Esophagus mucosa (tissue), 1 donor: ENCODE measurements at regions not wholly inside any gene's neighbourhood (a gene's known extent, or its start where the extent isn't known, plus 50 kb on each side); places are given as distances from the start of the nearest gene placed in this dataset.

ENCODE experiments used
- ATAC-seq: fragments of 200-7000 bp; cut with Tn5 transposase; one replicate; pipeline ENCODE4 v1.9.1; 2020
- donor health status: DM: yes; HTN: yes; CAD: no.

DNA sequence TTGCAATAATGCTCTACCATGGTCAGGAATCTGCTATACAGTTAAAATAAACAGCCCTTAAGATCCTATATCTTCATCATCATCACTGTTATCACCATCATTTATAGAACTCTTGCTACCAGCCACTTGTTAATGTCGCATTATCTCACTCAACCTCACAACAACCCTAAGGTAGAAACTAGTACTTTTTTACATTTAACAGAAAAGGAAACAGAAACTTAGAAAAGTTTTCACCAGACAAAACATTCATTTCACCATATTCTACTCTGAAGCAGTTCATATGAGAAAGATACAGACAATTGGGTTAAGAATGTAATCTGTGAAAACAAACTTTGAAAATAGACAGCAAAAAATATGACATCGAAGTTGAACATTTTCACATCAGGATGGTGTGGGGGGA, 262.6 kb downstream of the ATG4C start:
- ATAC-seq, result no peak

DNA sequence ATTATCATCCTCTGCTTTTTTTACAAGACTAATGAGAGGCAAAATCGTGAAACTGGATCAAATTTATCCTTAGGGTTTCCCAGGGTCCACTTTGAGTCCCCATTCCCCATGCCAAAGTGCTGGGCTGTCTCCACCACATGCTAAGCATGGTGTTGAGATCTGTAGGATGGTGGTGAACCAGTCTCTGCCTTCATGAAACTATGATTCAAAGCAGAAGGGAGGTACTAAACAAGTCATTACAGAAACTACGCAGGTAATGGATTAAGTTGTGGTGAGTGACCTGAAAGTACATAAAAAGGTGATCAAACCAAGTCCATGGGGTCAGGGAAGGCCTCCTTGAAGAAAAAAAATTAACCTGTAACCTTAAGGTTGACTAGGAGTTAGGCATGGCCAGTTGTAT, 265.2 kb downstream of the ATG4C start:
- no peak for ATAC-seq

DNA sequence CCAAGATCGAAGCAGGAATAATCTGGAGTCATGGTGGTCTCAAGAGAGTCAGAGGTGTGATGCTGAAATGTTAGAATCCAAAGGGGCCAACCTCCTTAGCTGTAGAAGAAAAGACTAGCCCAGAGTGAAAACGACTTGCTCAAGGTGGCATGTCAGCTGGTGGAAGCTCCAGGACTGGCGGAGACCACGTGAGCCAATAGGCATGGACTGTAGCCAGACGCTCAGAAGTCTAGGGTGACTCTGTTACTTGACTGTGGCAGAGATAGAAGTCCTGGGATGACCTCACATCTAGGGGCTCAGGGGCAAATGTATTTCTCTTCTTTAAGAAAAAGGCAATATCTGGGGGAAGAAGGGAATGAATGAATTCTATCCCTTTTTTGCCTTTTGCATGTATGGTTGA, 267.4 kb downstream of the ATG4C start:
- ATAC-seq, result no peak

DNA sequence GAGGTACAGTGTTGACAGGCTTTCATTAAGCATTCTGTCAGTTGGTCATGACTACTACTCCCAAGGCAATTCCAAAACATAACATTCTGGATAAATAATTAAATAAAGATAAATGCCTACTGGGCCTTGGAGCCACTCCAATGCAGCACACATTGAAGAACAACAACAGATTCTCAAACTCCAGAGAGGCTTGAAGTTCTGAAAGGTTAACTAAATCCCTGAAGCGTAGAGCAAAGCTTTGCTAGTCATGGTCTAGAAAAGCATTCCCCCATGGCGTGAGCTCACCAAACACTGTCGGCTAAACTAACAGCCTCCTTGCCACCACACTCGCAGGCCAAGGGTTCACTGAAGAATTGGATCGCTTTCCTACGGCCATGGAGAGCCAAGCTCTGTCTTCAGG, 268.0 kb downstream of the ATG4C start:
- no peak for ATAC-seq

DNA sequence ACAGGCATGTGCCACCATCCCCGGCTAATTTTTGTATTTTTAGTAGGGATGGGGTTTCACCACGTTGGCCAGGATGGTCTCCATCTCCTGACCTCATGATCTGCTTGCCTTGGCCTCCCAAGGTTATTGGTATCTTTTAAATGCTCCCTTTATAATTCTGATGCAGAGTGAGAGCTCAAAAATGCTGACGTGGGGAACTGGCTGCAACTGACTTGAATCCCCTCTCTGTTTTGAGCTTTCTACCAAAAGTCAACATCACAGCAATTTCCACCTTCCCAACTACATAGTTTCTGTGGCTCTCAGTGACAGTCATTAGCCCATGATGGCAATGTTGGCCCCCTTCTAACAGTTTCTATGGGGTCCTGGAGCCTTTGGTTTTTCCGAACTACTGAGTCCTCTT, 268.2 kb upstream of the FOXD3 start:
- ATAC-seq, result no peak

DNA sequence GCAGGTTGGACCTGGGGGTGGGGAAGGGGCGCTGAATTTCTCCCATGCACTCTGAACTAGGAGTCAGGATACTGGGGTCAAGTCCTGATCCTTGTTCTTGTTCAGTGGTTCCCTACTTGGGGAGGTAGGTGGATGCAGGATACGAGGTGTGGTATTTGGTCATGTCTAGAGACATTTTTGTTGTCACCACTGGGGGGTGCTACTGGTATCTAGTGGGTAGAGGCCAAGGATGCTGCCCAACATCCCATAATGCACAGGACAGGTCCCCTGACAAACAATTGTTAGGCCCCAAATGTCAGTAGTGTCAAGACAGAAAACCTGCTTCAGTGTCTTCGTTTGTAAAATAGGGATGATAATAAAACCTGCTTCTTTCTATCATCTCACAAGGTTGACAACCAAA, 259.0 kb upstream of the FOXD3 start:
- ATAC-seq, result no peak

DNA sequence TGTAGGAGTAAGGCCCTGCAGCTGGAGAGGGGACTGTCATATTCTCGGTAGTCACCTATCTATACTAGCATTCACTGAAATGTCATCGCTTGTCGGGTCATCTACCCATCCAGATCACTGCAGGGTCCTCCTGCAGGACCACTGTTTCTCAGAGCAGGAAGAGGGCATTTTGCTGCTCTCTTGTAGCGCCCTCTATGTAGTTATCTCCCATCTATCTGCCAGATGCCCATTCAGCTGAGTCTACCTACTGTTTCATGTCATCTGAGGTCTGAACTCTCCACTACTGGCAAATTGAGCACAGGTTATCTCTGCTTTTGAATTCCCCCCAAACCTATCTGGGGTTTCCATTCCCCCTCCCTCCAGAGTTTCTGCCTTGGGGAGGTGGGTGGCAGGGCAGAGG, 258.2 kb upstream of the FOXD3 start:
- no peak for ATAC-seq

DNA sequence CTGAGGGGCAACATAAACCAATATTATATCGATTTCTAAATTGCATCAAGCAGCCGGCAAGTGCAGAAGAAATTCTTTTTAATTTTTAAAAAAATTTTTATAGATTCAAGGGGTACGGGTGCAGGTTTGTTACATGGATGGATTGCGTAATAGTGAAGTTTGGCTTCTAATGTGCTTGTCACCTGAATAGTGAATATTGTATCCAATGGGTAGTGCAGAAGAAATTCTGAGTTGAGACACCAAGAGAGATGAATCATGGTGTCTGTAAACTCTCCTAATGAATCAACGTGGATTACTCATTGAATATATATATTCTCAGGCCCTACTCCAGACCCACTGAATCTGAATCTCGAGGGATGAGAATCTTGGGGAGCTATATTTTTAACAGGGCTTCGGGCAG, 253.7 kb upstream of the FOXD3 start:
- no peak for ATAC-seq

DNA sequence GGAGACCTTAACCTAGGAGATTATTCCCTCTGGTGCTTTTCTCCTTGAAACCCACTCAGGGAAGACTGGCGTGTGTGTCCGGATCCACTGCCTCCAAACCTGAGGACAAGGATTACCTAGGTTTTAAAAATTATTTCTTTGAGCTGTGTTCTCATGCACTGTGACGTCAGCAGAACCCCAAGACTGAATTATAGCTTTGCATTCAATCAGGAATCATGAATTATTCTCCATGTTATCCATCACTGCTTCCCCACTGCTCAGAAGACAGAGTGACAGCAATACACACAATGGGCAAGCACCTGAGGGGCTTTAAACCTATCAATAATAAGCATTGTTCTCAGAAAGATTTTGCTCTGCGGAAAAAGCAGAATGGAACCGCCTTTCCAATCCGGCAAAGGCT, 253.2 kb upstream of the FOXD3 start:
- ATAC-seq, result no peak

DNA sequence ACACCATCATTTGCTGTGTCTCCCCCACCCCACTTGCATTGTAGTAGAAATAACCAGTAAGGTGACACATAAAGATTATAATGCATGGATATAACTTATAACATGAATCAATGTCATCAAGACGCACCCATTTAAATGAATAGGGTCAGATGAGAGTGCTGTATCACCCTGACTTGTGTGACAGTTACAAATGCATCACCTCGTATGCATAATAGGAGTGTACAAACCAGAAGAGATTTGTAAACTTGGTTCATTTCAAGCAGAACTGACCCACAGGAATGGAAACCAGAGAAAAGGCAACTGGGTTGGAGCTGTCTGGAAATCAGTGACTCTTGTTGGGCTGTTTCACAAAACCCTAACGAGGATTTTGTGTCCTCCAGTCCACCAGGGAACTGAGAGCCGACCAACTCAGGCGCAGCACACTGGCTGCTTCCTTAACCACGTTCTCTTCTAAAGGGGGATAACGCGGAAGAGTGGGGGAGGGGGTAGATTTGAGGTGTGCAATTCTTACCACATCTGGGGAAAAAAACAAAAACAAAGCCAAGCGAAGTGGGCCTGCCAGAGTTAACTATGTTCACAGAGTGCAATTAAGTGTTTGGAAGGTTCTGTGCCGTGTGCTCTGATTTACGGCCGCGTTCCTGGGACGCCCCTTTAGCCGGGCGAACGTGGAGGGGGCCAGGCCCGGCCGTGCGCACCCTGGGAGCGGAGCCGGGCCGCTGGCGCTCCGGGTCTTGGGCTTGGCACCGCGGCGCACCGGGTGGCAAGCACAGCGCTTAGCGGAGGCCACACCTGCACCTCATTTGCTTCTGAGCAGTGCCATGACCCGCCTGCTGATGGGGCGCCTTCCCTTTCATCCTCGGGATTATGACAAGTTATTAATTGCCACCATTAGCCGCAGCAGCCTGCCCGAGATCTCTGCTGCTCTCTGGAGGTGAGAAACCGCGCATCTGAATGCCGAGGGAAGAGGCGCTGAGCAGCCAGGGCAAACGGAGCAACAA, 248.8 kb upstream of the FOXD3 start:
- peak; percentile 54 for ATAC-seq

DNA sequence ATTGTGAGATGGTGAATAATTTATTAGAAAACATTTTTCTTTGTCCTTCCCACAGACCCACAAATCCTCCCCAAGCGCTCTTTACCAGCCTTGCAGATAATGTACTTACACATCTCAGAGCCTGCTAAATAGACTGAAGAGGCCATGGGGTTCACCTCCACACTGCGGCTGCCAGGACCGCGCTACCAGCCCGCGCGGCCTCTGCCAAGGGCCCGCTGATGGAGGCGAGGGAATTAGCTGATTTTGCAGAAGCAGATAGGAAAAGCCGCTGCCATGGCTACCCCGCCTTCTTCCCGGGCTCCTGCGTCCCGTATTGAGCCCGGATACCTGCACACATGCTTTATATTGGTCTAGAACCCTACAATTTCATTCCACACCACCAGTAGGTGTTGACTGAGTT, 248.0 kb upstream of the FOXD3 start:
- ATAC-seq, result no peak

DNA sequence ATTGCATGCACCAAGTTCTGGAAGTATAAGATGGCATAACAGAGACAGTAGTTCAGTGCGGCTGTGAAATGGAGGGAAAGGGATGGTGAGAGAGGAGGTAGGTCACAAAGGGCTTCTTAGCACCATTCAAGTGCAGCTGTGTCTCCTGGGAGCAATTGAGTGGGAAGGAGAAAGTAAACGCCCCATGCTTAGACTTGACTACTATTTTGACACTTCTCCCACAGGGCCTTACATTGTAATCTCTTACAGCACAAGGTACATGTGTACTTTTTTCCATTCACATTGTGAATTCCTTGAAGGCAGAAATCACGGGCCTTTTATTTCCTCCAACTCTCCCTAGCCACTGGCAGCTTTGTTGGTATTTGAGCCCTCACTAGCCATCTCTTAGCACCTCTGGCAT, 239.6 kb upstream of the FOXD3 start:
- no peak for ATAC-seq

DNA sequence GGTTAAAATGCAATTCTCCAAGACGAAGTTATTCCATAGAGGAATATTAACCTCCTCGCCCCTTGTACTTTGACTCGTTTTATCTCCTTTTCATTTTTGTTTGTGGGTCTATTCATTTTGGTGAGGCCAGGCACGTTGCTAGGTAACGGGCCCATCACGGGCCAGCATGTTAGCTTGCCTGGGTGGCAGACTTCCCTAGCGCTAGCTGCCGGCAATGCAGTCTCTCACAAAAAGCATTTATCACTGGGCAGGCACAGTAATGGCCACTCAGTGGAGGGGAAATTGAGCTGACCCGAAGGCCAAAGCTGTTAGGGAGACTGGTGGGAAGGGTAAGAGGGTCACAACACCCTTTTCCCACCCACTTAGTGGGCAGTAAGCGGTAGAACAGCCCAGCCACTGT, 234.4 kb upstream of the FOXD3 start:
- ATAC-seq, result no peak

DNA sequence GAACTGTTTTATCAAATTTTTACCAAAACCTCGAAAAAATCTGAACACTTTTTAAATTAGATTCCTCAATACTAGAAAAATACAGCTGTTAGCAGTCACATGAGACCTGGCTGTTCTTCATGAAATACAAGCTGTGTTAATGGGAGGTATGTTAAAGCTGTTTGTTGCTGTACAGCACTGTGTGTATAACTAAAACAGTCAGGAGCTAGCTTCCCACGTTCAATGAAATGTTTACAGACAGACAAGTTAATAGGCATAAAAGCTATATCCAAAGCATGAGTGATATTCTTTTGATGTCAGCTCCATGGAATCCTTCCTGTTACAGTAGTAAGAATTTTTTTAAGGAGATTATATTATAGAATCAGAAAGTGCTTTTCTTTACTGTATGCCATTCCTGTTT, 223.2 kb upstream of the FOXD3 start:
- no peak for ATAC-seq

DNA sequence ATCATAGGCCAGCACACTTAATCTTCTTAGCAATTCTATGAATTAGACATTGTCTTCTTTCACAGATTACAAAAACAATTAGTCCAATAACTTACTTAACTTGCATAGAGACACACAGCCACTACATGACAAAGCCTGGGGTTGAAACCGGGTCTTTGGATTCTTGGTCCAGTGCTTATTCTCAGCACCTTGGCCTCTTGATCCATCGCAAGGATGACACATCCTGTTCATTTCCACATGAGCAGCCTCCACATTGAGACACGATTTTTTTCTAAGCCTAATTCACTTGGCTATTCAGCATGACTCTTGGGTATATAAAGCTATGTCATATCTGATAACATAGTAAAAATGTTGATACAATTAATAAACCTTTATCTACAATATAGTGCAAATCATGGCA, 221.0 kb upstream of the FOXD3 start:
- ATAC-seq, result no peak

DNA sequence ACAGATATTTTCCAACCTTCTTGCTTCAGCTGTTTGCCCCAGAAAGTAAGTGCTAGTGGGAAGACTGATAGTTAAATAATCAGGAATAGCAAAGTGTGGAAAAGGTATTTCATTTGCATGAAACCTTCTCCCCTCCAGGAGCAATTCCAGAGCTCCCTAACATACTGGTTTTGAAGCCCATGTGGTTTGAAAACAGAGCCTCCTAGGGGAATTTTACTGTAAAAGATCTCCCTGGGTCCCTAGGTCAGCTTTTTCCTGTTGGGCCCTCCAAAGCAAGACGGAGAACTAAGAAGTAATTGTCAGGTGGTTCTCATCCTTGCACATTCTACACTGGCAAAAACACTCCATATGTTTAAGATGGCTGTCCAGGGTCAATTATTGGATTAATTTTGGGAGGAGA, 218.7 kb upstream of the FOXD3 start:
- no peak for ATAC-seq

DNA sequence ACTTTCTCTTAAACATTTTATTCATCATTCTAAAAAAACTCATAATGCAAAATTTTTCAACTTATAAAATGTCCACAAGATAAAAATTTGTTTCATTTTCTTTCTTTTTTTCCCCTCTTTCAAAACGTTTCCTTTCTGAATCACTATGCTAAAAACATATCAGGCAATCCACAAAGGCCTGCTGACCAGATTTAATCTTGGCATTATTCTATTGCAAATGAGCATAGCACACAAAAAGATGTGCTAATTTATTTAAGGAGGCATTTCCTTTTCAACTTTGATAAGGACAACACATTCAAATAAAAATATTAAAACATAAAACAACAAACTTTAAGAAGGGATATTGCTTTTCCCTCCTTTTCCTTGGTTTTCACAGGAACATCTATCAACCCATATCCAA, 215.3 kb upstream of the FOXD3 start:
- no peak for ATAC-seq

DNA sequence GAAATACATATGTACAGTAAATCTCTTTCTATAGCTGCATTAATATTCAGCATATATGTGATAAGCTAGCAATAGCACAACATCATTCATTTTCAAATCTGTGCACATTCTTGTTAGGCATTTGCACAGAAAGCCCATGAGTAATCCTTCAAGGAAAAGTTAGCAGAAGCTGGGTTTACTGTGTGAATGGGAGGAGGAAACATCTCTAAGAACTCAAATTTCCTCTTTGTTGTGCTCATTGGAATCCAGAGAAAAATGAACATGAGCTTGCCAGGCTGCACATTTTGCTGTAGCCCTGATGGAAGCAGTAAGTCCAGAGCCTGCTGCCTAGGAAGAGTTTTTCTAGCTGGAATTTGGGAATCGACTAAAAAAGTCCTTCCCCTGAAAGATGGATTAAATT, 214.2 kb upstream of the FOXD3 start:
- no peak for ATAC-seq

DNA sequence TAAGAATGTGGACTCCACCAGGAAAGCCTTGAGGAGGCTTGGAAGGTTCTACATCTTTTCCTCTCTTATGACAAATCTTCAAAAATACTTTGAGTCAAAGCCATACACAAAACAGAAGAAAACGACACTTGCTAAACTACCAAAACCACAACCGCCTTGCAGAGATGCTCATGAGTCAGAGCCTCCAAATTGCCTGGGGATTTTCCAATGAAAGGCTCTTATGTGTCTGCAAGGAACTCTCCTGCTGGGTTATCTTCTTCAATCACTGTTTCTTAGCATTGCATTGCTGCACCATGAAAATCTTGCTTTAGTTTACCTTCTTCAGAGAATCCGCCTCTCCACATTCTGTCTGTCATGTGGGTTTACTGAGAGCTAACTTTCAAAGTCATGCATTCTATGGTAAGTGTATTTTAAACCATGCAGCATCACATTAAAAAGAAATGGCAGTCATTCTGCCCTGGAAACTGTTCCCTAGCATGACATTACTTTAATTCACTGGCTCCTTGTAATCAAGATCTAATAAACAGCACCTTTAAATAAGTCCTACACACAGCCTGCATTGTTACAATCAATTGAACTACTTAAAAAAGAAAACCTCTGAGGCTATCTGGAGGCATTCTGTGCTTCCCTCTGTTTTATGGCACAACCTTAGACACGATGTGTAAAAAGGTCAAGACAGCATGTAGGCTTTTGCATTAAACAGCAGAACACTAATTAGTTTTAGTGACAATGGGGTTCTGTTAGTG, 210.0 kb upstream of the FOXD3 start:
- ATAC-seq, result no peak

DNA sequence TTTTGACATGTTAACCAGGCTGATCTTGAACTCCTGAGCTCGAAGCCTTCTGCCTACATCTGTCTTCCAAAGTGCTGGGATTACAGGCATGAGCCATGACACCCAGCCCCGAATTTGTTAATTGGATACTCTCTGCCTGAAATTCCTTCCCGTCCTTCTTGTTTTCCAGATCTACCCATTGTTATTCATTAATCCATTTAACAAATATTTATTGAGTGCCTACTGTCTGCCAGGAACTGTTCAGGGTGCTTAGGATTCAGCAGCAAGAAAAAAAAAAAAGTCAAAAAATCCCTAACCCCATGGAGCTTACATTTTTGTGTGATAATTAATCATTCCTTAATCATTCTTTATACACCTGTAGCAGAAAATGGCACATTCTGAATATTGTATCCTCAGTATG, 206.8 kb upstream of the FOXD3 start:
- ATAC-seq, result no peak

DNA sequence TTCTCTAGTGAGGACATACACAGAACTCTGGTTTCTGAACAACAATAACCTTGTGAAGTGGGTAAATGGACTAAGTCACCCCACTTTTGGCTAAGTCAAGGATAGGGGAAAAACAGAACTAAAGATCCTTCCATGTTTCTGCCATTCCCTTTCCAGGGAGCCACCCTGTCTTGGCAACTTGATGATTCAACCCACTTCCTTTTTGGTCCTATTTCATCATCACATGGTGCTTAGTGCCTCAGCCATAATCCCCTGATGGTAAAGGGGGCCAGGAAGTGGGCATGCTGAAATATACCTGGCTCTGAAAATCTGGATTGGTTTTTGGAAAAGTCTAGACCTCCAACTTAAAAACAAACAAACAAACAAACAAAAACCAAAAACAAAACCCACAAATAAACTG, 206.4 kb upstream of the FOXD3 start:
- no peak for ATAC-seq

DNA sequence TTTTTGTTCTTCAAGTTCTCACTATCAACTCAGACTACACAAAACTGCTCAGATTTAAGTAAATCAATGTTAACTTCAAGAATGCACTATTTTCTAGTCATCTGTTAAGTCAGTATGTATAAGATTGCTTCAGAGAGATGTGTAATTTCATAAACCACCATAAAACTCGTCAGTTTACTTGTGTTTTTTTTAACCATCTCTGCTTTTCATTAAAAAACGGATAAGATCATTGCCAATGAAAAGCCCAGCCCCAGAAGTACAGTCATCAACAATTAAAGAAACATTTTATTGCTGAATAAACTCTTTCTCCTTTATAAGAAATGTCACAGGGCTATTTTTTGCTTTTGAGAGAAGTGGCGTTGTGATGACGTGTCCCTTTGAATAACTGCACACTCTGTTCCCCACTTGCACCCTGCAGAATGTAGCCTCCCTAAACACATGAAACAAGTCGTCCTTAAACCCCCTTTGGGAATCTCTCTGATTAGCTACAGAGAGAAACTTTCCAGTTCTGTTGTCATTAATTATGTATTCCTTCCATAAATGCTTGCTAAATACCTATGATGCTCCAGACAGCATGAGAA, 202.7 kb upstream of the FOXD3 start:
- no peak for ATAC-seq

DNA sequence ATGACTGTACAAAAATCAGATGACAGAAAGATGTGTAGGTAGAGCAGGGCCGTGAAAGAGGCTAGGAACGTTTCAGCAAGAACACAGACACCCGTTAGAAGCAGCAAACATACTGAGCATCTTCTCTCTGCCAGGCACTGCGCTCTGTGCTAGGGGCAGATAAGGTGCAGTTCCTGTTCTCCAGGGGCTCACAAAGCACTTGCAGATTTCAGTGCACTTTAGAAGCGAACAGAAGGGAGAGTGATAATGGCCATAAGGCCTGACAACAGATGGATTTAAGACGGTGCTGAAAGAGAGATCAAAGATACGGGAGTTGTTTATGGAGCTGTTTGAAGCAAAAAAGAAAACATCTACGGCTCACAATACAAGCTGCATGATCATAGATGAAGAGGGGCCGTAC, 200.3 kb upstream of the FOXD3 start:
- no peak for ATAC-seq

DNA sequence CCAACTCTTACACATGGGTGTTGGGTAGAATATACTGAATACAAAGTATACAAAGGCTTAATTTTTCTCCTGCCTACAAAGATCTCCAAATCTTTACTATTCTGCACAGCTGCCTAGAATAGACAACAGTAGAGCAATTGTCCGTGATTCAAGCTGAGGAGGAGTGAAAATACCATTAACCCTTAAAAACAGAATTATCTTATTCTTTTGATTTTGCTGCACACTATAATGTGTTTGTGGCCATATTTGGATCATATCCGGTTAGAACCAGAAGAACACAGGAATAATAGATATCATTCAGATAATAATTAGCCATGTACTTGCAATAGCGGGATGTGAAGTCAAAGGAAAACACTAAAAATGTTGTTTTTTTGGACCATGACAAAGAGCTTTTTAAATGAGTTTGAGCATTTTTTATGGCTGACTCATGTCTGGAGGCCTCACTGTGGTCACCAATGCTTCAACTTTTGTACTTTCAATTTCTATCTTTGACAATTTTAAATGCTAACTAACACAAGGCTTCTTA, 197.6 kb upstream of the FOXD3 start:
- ATAC-seq, result no peak
